PC-9 (cell line): ENCODE measurements at regions not wholly inside any gene's neighbourhood (a gene's known extent, or its start where the extent isn't known, plus 50 kb on each side); places are given as distances from the start of the nearest gene placed in this dataset.

Experiments used
- BruUV-seq: library from RNA; stranded (reverse); fragments of 400-500 nt; replicated peaks from 2 replicates; lab custom pipeline; 2021; lab: Mats Ljungman, UMichigan
- CTCF ChIA-PET: fragments of 300-600 bp; sonication (Branson Sonifier 250); formaldehyde crosslinking; loops from one replicate; lab custom pipeline; 2022; ENCODE audit warnings: antibody characterized with exemption; lab: Charles Lee
- POLR2A ChIA-PET: fragments of 300-600 bp; sonication (Branson Sonifier 250); formaldehyde crosslinking; loops from one replicate; lab custom pipeline; 2022; ENCODE audit warnings: antibody characterized with exemption; ENCODE audit not compliant: unreplicated experiment; lab: Charles Lee
- DNase-seq, 2 experiments: peaks; one replicate each; pipeline versions ENCODE4 v3.0.0 to v3.0.0-alpha.2; 2015 to 2022; ENCODE audit warnings: mixed read lengths in 1 of 2
- H2AFZ ChIP-seq: fragments of 200-600 bp; sonication (generic); 2 replicates; pipeline ENCODE4 v1.8.1; 2017; ENCODE audit warnings: antibody characterized with exemption
- H3F3A ChIP-seq: fragments of 200-600 bp; sonication (generic); 2 replicates; pipeline ENCODE4 v1.8.1; 2017; ENCODE audit warnings: antibody characterized with exemption, mild to moderate bottlenecking, low read depth; ENCODE audit not compliant: insufficient read depth
- H3K27ac ChIP-seq: fragments of 200-600 bp; sonication (generic); 2 replicates; pipeline ENCODE4 v1.6.1; 2016; ENCODE audit warnings: mixed run types
- H3K27me3 ChIP-seq: fragments of 200-600 bp; sonication (generic); 2 replicates; pipeline ENCODE4 v1.6.1; 2016; ENCODE audit warnings: low read depth, mixed run types; ENCODE audit not compliant: insufficient read depth
- H3K36me3 ChIP-seq: fragments of 200-600 bp; sonication (generic); 2 replicates; pipeline ENCODE4 v1.6.1; 2016; ENCODE audit warnings: low read depth, mixed run types
- H3K4me1 ChIP-seq: fragments of 200-600 bp; sonication (generic); replicated peaks from 2 replicates; pipeline ENCODE4 v1.6.1; 2016; ENCODE audit warnings: mixed run types; ENCODE audit not compliant: insufficient read depth
- H3K4me2 ChIP-seq: fragments of 200-600 bp; sonication (generic); 2 replicates; pipeline ENCODE4 v1.6.1; 2017; ENCODE audit warnings: mixed run types
- H3K4me3 ChIP-seq: fragments of 200-600 bp; sonication (generic); 2 replicates; pipeline ENCODE4 v1.6.1; 2016; ENCODE audit warnings: mixed run types
- H3K79me2 ChIP-seq: fragments of 200-600 bp; sonication (generic); 2 replicates; pipeline ENCODE4 v1.6.1; 2017; ENCODE audit warnings: low read depth, mixed run types
- H3K9me2 ChIP-seq: fragments of 200-600 bp; sonication (generic); 2 replicates; pipeline ENCODE4 v1.8.1; 2017; ENCODE audit warnings: mild to moderate bottlenecking; ENCODE audit not compliant: insufficient read depth
- H3K9me3 ChIP-seq: fragments of 200-600 bp; sonication (generic); 2 replicates; pipeline ENCODE4 v1.8.1; 2016; ENCODE audit warnings: low read depth; ENCODE audit not compliant: insufficient read depth
- H4K20me1 ChIP-seq: fragments of 200-600 bp; sonication (generic); 2 replicates; pipeline ENCODE4 v1.8.1; 2017; ENCODE audit not compliant: insufficient read depth
- EZH2 ChIP-seq: fragments of 200-600 bp; sonication (generic); IDR thresholded peaks from 2 replicates; pipeline ENCODE4 v1.8.0; 2017; ENCODE audit warnings: antibody characterized with exemption, low read depth
- intact Hi-C: fragments of 100-400 bp; cut with micrococcal nuclease; formaldehyde crosslinking; loops from one replicate; pipeline ENCODE4 v1.10.0; 2022; ENCODE audit not compliant: unreplicated experiment
- TF ChIP-seq, protein P1 (sequence below): fragments of 200-600 bp; sonication (generic); conservative IDR thresholded peaks from 2 replicates; pipeline ENCODE4 v1.6.1; 2017; ENCODE audit warnings: mixed run types, antibody characterized with exemption, mild to moderate bottlenecking, moderate library complexity

DNA sequence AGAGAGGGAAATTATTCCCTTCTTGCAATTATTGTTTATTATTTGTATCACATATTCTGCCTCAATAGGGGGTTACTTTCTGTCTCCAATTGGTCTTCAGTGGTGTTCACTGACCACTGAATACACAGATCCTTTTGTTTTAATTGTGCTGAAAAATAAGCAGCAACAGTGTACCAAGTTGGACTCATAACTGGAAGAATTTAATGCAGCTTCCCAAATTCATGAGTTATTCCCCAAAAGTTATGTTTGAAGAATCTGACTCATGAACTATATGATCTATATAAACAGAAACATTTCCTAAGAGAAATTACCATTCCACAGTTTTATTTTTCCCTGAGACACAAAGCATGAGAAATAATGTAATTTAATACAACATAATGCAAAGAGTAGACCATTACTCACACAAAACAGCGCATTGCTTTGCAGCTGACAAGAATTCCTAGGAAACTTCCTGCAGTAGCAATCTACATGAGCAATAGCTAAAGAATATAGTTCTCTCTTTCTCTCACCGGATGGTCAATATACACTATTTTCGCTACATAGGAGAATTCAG is 479.2 kb downstream of the HTR7 start:
- H3K4me1 ChIP-seq = no peaks in the 10 kb centered on the region
- POLR2A ChIA-PET = no interaction called here
- H3F3A ChIP-seq = no peaks in the 10 kb centered on the region
- no peaks in the 10 kb centered on the region for H4K20me1 ChIP-seq
- H3K9me2 ChIP-seq = no peaks in the 10 kb centered on the region
- DNase-seq = no peak
- H3K27me3 ChIP-seq = no peaks in the 10 kb centered on the region
- H2AFZ ChIP-seq = no peak overlapping the region
- no peaks in the 10 kb centered on the region for H3K79me2 ChIP-seq
- H3K9me3 ChIP-seq = no peaks in the 10 kb centered on the region
- no peak overlapping the region for H3K4me2 ChIP-seq
- BruUV-seq = no TSS peak
- intact Hi-C loops = no loop called here
- no peak overlapping the region for H3K27ac ChIP-seq
- H3K36me3 ChIP-seq = no peaks in the 10 kb centered on the region
- CTCF ChIA-PET = no interaction called here
- no peak overlapping the region for H3K4me3 ChIP-seq
- TF ChIP-seq EZH2 = no peak
- TF ChIP-seq, protein P1, sequence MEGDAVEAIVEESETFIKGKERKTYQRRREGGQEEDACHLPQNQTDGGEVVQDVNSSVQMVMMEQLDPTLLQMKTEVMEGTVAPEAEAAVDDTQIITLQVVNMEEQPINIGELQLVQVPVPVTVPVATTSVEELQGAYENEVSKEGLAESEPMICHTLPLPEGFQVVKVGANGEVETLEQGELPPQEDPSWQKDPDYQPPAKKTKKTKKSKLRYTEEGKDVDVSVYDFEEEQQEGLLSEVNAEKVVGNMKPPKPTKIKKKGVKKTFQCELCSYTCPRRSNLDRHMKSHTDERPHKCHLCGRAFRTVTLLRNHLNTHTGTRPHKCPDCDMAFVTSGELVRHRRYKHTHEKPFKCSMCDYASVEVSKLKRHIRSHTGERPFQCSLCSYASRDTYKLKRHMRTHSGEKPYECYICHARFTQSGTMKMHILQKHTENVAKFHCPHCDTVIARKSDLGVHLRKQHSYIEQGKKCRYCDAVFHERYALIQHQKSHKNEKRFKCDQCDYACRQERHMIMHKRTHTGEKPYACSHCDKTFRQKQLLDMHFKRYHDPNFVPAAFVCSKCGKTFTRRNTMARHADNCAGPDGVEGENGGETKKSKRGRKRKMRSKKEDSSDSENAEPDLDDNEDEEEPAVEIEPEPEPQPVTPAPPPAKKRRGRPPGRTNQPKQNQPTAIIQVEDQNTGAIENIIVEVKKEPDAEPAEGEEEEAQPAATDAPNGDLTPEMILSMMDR = no peak

DNA sequence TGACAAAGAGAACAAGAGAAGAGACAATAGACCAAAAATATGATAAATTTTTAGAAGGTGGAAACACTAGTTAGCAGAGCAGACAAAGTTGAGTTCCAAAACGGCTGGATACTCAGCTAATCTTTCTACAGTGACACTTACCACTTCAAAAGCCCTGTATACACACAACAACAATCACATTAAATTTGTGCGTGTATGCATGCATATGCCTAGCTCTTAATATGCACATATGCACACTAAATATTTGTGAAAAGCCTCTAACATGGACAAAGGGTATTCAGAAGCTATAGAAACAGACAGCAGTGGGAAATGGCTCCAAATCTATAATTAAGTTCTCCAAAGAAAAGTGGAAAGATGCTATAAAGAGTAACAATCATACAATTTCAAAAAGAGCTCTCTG is 476.4 kb downstream of the HTR7 start:
- H4K20me1 ChIP-seq = no peaks in the 10 kb centered on the region
- H3K27ac ChIP-seq = no peak overlapping the region
- H2AFZ ChIP-seq = no peak overlapping the region
- CTCF ChIA-PET = no interaction called here
- POLR2A ChIA-PET = interaction anchor here (0.6 kb wide), 1 partner anchor 234 kb away, joined by 14 read pairs; no protein-coding TSS in a partner anchor
- no peak overlapping the region for H3K4me3 ChIP-seq
- no peak overlapping the region for H3K4me2 ChIP-seq
- H3K9me3 ChIP-seq = no peaks in the 10 kb centered on the region
- BruUV-seq = no TSS peak
- no peaks in the 10 kb centered on the region for H3K9me2 ChIP-seq
- H3K4me1 ChIP-seq = no peaks in the 10 kb centered on the region
- intact Hi-C loops = no loop called here
- no peaks in the 10 kb centered on the region for H3K27me3 ChIP-seq
- H3K79me2 ChIP-seq = no peaks in the 10 kb centered on the region
- TF ChIP-seq EZH2 = no peak
- TF ChIP-seq, protein P1 = no peak
- H3F3A ChIP-seq = no peaks in the 10 kb centered on the region
- H3K36me3 ChIP-seq = no peaks in the 10 kb centered on the region
- no peak for DNase-seq

DNA sequence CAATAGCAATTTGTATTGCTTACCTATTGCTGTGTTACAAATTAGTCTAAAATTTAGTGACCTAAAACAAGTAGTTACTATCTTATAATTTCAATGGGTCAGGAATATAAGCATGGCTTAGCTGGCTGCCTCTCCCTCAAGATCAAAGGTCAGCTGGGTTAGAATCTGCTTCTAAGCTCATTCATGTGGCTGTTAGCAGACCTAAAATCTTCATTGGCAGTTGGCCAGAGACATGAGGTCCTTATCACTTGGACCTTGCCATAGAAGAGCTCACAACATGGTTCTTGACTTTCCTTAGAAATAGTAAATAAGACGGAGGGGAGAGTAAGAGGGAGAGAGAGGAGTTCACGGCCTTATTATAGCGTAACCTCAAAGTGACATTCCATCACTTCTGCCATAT is 468.0 kb downstream of the HTR7 start:
- H3K4me2 ChIP-seq = no peak overlapping the region
- H3F3A ChIP-seq = no peaks in the 10 kb centered on the region
- H3K36me3 ChIP-seq = no peaks in the 10 kb centered on the region
- no peak overlapping the region for H3K4me3 ChIP-seq
- POLR2A ChIA-PET = no interaction called here
- BruUV-seq = no TSS peak
- no peak overlapping the region for H3K27ac ChIP-seq
- intact Hi-C loops = no loop called here
- H3K9me3 ChIP-seq = no peaks in the 10 kb centered on the region
- DNase-seq = no peak
- H4K20me1 ChIP-seq = no peaks in the 10 kb centered on the region
- no peaks in the 10 kb centered on the region for H3K9me2 ChIP-seq
- TF ChIP-seq, protein P1 = no peak
- TF ChIP-seq EZH2 = no peak
- no peaks in the 10 kb centered on the region for H3K27me3 ChIP-seq
- no peaks in the 10 kb centered on the region for H3K4me1 ChIP-seq
- no peak overlapping the region for H2AFZ ChIP-seq
- H3K79me2 ChIP-seq = no peaks in the 10 kb centered on the region
- CTCF ChIA-PET = no interaction called here
